ENCODE measurements at regions not wholly inside any gene's neighbourhood (a gene's known extent, or its start where the extent isn't known, plus 50 kb on each side); places are given as distances from the start of the nearest gene placed in this dataset.

DNA sequence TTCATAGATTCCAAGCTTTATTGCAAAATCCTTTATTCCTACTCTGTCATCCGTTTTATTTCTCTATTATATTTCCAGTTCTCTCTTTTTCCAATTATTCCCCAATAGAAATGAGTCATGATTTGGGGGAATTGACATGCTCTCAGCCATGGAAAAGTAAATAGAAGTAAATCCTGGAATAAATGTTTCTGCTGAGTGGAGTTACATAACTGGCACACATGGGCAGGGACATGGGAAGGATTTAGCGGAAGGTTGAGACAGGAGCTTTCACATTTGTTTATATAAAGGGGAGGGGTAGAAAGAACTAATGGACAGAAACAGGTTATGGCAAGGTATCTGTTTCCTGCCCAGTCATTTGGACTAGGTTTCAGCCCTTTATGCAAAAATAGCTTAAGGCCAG lies 221.6 kb downstream of the PLOD2 start:
- ATAC-seq (ENCODE audit: insufficient number of reproducible peaks, low FRiP score, low read depth) = no peak

DNA sequence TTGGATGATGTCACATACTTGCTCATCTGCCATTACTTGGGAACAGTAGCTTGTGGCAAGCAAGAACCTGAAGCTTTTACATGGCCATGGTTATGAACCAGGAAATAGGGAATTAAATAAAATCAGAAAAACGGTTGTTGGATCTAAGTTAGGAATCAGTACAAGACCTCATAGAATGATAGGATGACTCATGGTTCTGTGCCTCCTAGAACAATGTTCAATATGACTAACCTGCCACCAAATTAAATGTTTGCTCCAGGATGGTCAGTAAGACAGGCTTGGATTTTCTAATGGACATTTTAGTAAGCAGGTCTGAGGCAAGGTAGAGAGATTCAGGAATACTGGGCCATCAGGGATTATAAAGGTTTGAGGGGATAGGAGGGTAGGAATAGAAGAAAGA lies 218.9 kb downstream of the PLOD2 start:
- DNase-seq (ENCODE audit: low spot score) (no peak), ATAC-seq (ENCODE audit: insufficient number of reproducible peaks, low FRiP score, low read depth) (no peak)
- TF ChIP-seq, protein P1, sequence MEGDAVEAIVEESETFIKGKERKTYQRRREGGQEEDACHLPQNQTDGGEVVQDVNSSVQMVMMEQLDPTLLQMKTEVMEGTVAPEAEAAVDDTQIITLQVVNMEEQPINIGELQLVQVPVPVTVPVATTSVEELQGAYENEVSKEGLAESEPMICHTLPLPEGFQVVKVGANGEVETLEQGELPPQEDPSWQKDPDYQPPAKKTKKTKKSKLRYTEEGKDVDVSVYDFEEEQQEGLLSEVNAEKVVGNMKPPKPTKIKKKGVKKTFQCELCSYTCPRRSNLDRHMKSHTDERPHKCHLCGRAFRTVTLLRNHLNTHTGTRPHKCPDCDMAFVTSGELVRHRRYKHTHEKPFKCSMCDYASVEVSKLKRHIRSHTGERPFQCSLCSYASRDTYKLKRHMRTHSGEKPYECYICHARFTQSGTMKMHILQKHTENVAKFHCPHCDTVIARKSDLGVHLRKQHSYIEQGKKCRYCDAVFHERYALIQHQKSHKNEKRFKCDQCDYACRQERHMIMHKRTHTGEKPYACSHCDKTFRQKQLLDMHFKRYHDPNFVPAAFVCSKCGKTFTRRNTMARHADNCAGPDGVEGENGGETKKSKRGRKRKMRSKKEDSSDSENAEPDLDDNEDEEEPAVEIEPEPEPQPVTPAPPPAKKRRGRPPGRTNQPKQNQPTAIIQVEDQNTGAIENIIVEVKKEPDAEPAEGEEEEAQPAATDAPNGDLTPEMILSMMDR (IDR thresholded peaks at IDR 0.05) = no peak
- Histone ChIP-seq H3K27me3 (replicated peaks; ENCODE audit: insufficient read depth) (no peaks in the 10 kb centered on the region), H3K27ac (no peak overlapping the region), H3K4me3 (no peak overlapping the region), H3K4me1 (ENCODE audit: control insufficient read depth in 1 of 2, low read depth in 2 of 2) (no peaks in the 10 kb centered on the region), H3K36me3 (no peaks in the 10 kb centered on the region), H3K9me3 (no peaks in the 10 kb centered on the region)

More for the DNA sequence above, 221.6 kb downstream of the PLOD2 start:
- Histone ChIP-seq H3K36me3 (no peaks in the 10 kb centered on the region), H3K27ac (no peak overlapping the region), H3K4me1 (ENCODE audit: control insufficient read depth in 1 of 2, low read depth in 2 of 2) (no peaks in the 10 kb centered on the region), H3K9me3 (no peaks in the 10 kb centered on the region), H3K4me3 (no peak overlapping the region), H3K27me3 (replicated peaks; ENCODE audit: insufficient read depth) (no peaks in the 10 kb centered on the region)
- no peak for DNase-seq (ENCODE audit: low spot score)
- TF ChIP-seq, protein P1 (IDR thresholded peaks at IDR 0.05) = no peak

DNA sequence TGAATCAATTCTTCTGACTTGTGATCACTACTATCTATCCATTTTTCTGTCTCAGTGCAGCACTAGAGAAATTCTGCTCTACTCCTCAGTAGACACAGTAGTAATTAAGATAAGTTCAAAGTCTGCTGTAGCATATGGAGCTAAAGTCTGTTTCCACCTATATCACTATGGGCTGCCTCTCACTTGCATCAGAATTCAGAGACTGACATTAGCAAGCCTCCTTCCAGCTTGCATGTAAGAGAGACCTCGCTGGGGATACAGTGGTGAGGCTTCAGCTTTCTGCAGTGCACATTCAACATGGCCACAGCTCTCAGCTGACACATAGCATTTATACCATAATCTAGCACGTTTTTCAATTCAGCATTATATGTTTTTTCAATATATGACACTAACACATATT lies 217.0 kb downstream of the PLOD2 start:
- H3K27me3 ChIP-seq (replicated peaks; ENCODE audit: insufficient read depth) = no peaks in the 10 kb centered on the region

DNA sequence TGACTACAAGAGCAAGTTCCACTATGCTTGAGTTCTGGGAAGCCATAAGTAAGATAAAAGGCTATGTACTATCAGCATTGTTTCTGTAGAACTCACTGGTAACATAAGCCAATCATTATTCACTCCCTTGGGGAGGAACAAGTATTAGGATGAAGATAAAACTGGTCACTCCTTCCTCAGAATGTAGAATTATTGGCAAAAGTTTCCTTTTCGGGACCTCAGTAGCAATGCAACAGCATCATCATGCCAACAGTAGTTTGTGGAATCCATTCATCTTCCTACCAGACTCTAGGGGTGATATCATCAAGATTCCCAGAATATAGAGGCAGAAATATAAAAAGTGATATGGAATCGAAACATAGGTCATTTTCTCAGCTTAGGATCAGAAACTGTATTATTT lies 209.5 kb downstream of the PLOD2 start:
- no peak overlapping the region for H3K27ac ChIP-seq
- H3K27me3 ChIP-seq (replicated peaks; ENCODE audit: insufficient read depth) = no peaks in the 10 kb centered on the region
- no peaks in the 10 kb centered on the region for H3K9me3 ChIP-seq
- H3K4me1 ChIP-seq (ENCODE audit: control insufficient read depth in 1 of 2, low read depth in 2 of 2) = no peaks in the 10 kb centered on the region
- ATAC-seq (ENCODE audit: insufficient number of reproducible peaks, low FRiP score, low read depth) = no peak
- H3K4me3 ChIP-seq = no peak overlapping the region
- no peaks in the 10 kb centered on the region for H3K36me3 ChIP-seq
- TF ChIP-seq, protein P1 (IDR thresholded peaks at IDR 0.05) = no peak
- DNase-seq (ENCODE audit: low spot score) = no peak

More for the DNA sequence above, 217.0 kb downstream of the PLOD2 start:
- TF ChIP-seq, protein P1 (IDR thresholded peaks at IDR 0.05) = no peak
- no peaks in the 10 kb centered on the region for H3K4me1 ChIP-seq (ENCODE audit: control insufficient read depth in 1 of 2, low read depth in 2 of 2)
- H3K36me3 ChIP-seq = no peaks in the 10 kb centered on the region
- no peak overlapping the region for H3K27ac ChIP-seq
- no peaks in the 10 kb centered on the region for H3K9me3 ChIP-seq
- DNase-seq (ENCODE audit: low spot score) (no peak), ATAC-seq (ENCODE audit: insufficient number of reproducible peaks, low FRiP score, low read depth) (no peak)
- H3K4me3 ChIP-seq = no peak overlapping the region

DNA sequence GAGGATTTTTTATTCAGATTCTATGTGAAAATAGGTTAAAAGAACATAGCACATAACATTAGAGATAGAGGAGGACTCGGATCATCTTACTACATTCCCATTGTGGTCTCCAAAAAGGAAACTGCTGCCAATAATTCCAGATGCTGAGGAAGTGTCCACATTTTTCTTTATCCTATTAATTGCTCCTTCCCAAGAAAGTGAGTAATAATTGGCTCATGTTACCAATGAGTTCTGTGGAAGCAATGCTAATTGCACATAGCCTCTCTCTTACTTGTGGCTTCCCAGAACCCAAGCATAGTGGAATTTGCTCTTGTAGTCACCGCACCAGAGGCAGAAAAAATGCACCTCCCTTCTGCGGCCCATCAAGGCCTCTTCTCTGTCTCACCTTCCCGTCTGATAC lies 208.4 kb downstream of the PLOD2 start:
- DNase-seq (ENCODE audit: low spot score) = no peak

More for the DNA sequence above, 208.4 kb downstream of the PLOD2 start:
- H3K4me1 ChIP-seq (ENCODE audit: control insufficient read depth in 1 of 2, low read depth in 2 of 2) = no peaks in the 10 kb centered on the region
- TF ChIP-seq, protein P1 (IDR thresholded peaks at IDR 0.05) = no peak
- H3K4me3 ChIP-seq = no peak overlapping the region
- no peaks in the 10 kb centered on the region for H3K36me3 ChIP-seq
- H3K9me3 ChIP-seq = no peaks in the 10 kb centered on the region
- H3K27me3 ChIP-seq (replicated peaks; ENCODE audit: insufficient read depth) = no peaks in the 10 kb centered on the region
- H3K27ac ChIP-seq = no peak overlapping the region
- ATAC-seq (ENCODE audit: insufficient number of reproducible peaks, low FRiP score, low read depth) = no peak
